ENCODE measurements at regions not wholly inside any gene's neighbourhood (a gene's known extent, or its start where the extent isn't known, plus 50 kb on each side); places are given as distances from the start of the nearest gene placed in this dataset.

DNA sequence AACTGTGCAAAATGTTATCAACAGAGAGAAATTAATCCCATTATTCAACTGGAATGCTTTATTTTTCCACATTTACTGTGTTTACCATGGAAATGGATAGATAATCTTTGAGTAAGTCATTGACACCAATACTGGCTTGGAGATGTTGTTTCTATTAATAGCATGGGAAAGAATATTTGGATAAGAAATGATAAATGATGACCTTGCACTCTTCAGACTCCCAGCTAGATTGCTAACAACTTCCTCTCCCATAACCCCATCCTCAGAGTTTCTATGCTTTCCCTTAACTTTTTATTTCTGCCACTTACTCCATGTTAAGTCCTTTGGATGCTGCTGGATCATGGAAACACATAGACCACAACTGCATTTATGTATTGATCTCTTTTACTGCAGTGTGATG is 182.5 kb downstream of the FNDC1 start:
- no peak for DNase-seq
- Histone ChIP-seq H3K27me3 (no peaks in the 10 kb centered on the region), H3K4me3 (no peak overlapping the region), H3K4me1 (no peaks in the 10 kb centered on the region), H3K36me3 (no peaks in the 10 kb centered on the region), H3K27ac (no peak overlapping the region), H3K9me3 (no peaks in the 10 kb centered on the region)
- no peak for ATAC-seq (ENCODE audit: low FRiP score in 2 of 2)
- TF ChIP-seq POLR2A (IDR thresholded peaks at IDR 0.05) (no peak), POLR2AphosphoS5 (IDR thresholded peaks at IDR 0.05) (no peak), EP300 (IDR thresholded peaks at IDR 0.05) (no peak)
- TF ChIP-seq, protein P1, sequence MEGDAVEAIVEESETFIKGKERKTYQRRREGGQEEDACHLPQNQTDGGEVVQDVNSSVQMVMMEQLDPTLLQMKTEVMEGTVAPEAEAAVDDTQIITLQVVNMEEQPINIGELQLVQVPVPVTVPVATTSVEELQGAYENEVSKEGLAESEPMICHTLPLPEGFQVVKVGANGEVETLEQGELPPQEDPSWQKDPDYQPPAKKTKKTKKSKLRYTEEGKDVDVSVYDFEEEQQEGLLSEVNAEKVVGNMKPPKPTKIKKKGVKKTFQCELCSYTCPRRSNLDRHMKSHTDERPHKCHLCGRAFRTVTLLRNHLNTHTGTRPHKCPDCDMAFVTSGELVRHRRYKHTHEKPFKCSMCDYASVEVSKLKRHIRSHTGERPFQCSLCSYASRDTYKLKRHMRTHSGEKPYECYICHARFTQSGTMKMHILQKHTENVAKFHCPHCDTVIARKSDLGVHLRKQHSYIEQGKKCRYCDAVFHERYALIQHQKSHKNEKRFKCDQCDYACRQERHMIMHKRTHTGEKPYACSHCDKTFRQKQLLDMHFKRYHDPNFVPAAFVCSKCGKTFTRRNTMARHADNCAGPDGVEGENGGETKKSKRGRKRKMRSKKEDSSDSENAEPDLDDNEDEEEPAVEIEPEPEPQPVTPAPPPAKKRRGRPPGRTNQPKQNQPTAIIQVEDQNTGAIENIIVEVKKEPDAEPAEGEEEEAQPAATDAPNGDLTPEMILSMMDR (IDR thresholded peaks at IDR 0.05), result no peak

DNA sequence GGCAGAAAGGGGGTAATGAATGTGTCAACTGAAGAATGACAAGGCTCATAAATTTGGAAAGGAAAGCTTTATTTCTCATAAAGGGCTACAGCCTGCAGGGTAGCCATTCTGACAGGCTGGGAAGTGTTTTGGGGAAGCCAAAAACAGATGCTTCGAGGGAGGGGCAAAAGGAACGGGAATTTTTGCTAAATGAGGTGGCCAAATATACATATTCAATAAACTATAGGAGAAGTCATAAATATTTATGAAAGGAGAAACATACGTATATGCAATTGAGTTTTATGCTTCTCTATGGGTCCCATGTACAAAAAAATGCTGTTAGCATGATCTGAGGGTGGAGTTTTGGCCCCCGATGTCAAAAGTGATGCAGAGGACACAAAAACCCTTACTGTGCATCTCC is 180.7 kb downstream of the FNDC1 start:
- Histone ChIP-seq H3K4me3 (no peak overlapping the region), H3K36me3 (no peaks in the 10 kb centered on the region), H3K27ac (no peak overlapping the region), H3K4me1 (no peaks in the 10 kb centered on the region), H3K9me3 (no peaks in the 10 kb centered on the region), H3K27me3 (no peaks in the 10 kb centered on the region)
- WGBS, 2 donors, result 51 to 61% methylated on average over 4 of the region's 4 CpGs
- ATAC-seq (ENCODE audit: low FRiP score in 2 of 2), result no peak
- no peak for DNase-seq
- no peak for TF ChIP-seq POLR2AphosphoS5 (IDR thresholded peaks at IDR 0.05)
- TF ChIP-seq, protein P1 (IDR thresholded peaks at IDR 0.05), result no peak

DNA sequence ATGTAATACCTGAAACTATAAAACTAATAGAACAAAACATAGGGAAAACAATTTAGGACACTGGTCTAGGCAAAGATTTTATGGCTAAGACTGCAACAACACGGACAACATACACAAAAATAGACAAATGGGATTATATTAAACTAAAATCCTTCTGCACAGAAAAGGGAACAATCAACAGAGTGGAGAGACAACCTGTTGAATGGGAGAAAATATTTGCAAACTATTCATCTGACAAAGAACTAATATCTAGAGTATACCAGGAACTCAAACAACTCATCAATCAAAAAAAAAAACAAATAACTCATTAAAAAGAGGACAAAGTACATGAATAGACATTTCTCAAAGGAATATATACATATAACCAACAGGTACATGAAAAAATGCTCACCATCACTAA is 174.5 kb downstream of the FNDC1 start:
- Histone ChIP-seq H3K4me1 (no peaks in the 10 kb centered on the region), H3K4me3 (no peak overlapping the region), H3K36me3 (no peaks in the 10 kb centered on the region), H3K27ac (no peak overlapping the region), H3K27me3 (no peaks in the 10 kb centered on the region), H3K9me3 (peaks cover 0 to 5% (median 1%) of the 10 kb centered on the region in 4 donors)
- 67 to 73% methylated on average over 1 of the region's 1 CpG for WGBS, 2 donors
- DNase-seq, result no peak
- ATAC-seq (ENCODE audit: low FRiP score in 2 of 2), result no peak
- no peak for TF ChIP-seq EP300 (IDR thresholded peaks at IDR 0.05)
- TF ChIP-seq POLR2A (IDR thresholded peaks at IDR 0.05), result no peak
- TF ChIP-seq, protein P1 (IDR thresholded peaks at IDR 0.05), result no peak
- no peak for TF ChIP-seq POLR2AphosphoS5 (IDR thresholded peaks at IDR 0.05)

DNA sequence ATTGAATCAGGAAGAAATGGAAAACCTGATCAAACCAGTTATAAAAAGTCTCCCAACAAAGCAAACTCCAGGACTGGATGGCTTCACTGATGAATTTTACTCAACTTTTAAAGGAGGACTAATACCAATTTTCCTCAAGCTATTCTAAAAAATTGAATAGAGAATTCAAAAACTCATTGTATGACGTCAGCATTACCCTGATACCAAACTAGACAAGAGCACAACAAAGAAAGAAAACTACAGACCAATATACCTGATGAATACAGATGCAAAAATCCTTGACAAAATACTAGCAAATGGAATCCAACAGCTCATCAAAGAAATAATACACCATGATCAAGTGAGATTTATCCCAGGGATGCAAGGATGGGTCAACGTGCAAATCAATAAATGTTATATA is 172.9 kb downstream of the FNDC1 start:
- Histone ChIP-seq H3K9me3 (peaks cover 0 to 6% (median 2%) of the 10 kb centered on the region in 4 donors), H3K27ac (no peak overlapping the region), H3K36me3 (no peaks in the 10 kb centered on the region), H3K27me3 (no peaks in the 10 kb centered on the region), H3K4me1 (no peaks in the 10 kb centered on the region), H3K4me3 (no peak overlapping the region)
- no peak for ATAC-seq (ENCODE audit: low FRiP score in 2 of 2)
- 64 to 74% methylated on average over 2 of the region's 2 CpGs for WGBS, 2 donors
- no peak for DNase-seq
- TF ChIP-seq POLR2AphosphoS5 (IDR thresholded peaks at IDR 0.05) (no peak), EP300 (IDR thresholded peaks at IDR 0.05) (no peak), POLR2A (IDR thresholded peaks at IDR 0.05) (no peak)
- TF ChIP-seq, protein P1 (IDR thresholded peaks at IDR 0.05), result no peak

DNA sequence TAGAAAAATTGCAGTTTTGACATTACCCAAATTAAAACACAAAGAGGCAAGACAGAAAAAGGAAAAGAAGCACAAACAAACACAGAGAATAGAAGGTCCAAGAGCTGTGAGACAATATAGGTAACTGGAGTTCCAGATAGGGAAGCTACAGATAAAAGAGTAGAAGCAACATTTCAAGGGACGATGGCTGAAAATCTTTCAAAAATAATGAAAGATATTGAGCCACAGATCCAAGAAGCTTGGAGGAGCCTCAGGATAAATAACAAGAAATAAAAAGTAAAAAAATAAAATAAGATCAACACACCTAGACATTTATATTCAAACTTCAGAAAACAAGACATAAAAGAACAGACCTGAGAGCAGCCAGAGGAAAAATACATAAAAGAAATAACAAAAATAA is 164.9 kb downstream of the FNDC1 start:
- no peak for DNase-seq
- 75 to 78% methylated on average over 1 of the region's 1 CpG for WGBS, 2 donors
- peaks cover 0 to 11% (median 7%) of the 10 kb centered on the region in 4 donors for H3K9me3 ChIP-seq
- ATAC-seq (ENCODE audit: low FRiP score in 2 of 2), result no peak
- H3K27me3 ChIP-seq, result no peaks in the 10 kb centered on the region
- H3K4me1 ChIP-seq, result no peaks in the 10 kb centered on the region
- no peak for TF ChIP-seq EP300 (IDR thresholded peaks at IDR 0.05)
- TF ChIP-seq, protein P1 (IDR thresholded peaks at IDR 0.05), result no peak
- TF ChIP-seq POLR2AphosphoS5 (IDR thresholded peaks at IDR 0.05), result no peak
- TF ChIP-seq POLR2A (IDR thresholded peaks at IDR 0.05), result no peak
- no peaks in the 10 kb centered on the region for H3K36me3 ChIP-seq
- no peak overlapping the region for H3K27ac ChIP-seq
- H3K4me3 ChIP-seq, result no peak overlapping the region

Data from upper lobe of left lung (tissue), 6 donors.